Thyroid gland (tissue), 4 donors: ENCODE measurements at regions not wholly inside any gene's neighbourhood (a gene's known extent, or its start where the extent isn't known, plus 50 kb on each side); places are given as distances from the start of the nearest gene placed in this dataset.

Experiments used
- POLR2A ChIP-seq, 2 donors: fragments of 450-650 bp; IDR thresholded peaks; one replicate each; pipeline ENCODE4 v1.6.1; 2017; ENCODE audit warnings: antibody characterized with exemption in 2 of 2, mild to moderate bottlenecking in 2 of 2, moderate library complexity in 1 of 2
- TF ChIP-seq, protein P1 (sequence below), 6 experiments: fragments of 200-600 bp in 3 of 6; fragments of 450-650 bp in 3 of 6; sonication (generic) in 3 of 6; IDR thresholded peaks; one replicate each; pipeline ENCODE4 v1.5.1; 2016 to 2019; ENCODE audit warnings: antibody characterized with exemption in 6 of 6, mild to moderate bottlenecking in 2 of 6, inconsistent platforms in 1 of 6, moderate library complexity in 1 of 6

DNA sequence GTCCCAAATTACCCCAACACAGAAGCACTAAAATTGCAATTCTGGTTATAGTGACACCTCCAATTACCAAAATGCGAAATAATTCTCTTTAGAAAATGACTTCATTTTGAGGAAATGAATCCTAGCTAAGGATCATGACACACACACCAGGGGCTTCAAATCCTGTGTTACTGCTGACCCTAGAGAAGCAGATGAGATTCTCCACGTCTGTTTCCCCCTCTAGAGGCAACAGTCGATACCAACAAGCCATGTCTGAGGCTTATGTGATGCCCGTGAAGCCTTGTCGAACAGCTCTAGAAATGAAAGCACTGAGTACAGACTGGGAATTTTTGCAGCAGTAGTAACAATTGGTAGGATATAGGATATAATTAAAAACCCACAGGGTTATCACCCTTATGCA is 153.6 kb upstream of the TMTC4 start:
- TF ChIP-seq, protein P1, sequence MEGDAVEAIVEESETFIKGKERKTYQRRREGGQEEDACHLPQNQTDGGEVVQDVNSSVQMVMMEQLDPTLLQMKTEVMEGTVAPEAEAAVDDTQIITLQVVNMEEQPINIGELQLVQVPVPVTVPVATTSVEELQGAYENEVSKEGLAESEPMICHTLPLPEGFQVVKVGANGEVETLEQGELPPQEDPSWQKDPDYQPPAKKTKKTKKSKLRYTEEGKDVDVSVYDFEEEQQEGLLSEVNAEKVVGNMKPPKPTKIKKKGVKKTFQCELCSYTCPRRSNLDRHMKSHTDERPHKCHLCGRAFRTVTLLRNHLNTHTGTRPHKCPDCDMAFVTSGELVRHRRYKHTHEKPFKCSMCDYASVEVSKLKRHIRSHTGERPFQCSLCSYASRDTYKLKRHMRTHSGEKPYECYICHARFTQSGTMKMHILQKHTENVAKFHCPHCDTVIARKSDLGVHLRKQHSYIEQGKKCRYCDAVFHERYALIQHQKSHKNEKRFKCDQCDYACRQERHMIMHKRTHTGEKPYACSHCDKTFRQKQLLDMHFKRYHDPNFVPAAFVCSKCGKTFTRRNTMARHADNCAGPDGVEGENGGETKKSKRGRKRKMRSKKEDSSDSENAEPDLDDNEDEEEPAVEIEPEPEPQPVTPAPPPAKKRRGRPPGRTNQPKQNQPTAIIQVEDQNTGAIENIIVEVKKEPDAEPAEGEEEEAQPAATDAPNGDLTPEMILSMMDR (IDR thresholded peaks at IDR 0.05): no peak
- TF ChIP-seq POLR2A (IDR thresholded peaks at IDR 0.05): no peak
